SK-N-SH (cell line): ENCODE measurements at regions not wholly inside any gene's neighbourhood (a gene's known extent, or its start where the extent isn't known, plus 50 kb on each side); places are given as distances from the start of the nearest gene placed in this dataset.

Experiments used
- CTCF ChIA-PET: fragments of 300-600, 350-600 bp; formaldehyde crosslinking; extraction: SDS; loops from one replicate; lab custom pipeline; 2021; lab: Yijun Ruan, JAX
- POLR2A ChIA-PET: fragments of 350-600 bp; sonication (Branson Sonifier 250); formaldehyde crosslinking; extraction: SDS; loops from one replicate; lab custom pipeline; 2020; ENCODE audit warnings: antibody characterized with exemption, inconsistent platforms; lab: Yijun Ruan, JAX
- DNase-seq: peaks from one replicate; pipeline ENCODE4 v3.0.0; 2012
- H2AFZ ChIP-seq: fragments of 200-600 bp; sonication (generic); 2 replicates; pipeline ENCODE4 v1.8.1; 2016; ENCODE audit warnings: antibody characterized with exemption, mild to moderate bottlenecking, low read depth
- H3F3A ChIP-seq: fragments of 200-600 bp; sonication (generic); replicated peaks from 2 replicates; pipeline ENCODE3; 2016; ENCODE audit warnings: antibody characterized with exemption, mild to moderate bottlenecking; ENCODE audit not compliant: insufficient read depth
- H3K27ac ChIP-seq, 2 experiments: fragments of 200-500 bp in 1 of 2; fragments of 200-600 bp in 1 of 2; sonication (Bioruptor generic) in 1 of 2; sonication (generic), shearing (Covaris generic) in 1 of 2; 2 replicates each; pipeline versions ENCODE4 v1.5.1 to v1.6.1; 2014 to 2016; ENCODE audit warnings: low read depth in 2 of 2, inconsistent platforms in 1 of 2, low read length in 1 of 2, mild to moderate bottlenecking in 1 of 2, mixed read lengths in 1 of 2
- H3K27me3 ChIP-seq: fragments of 200-600 bp; sonication (generic), shearing (Covaris generic); 2 replicates; pipeline ENCODE4 v1.6.1; 2016; ENCODE audit warnings: mixed run types; ENCODE audit not compliant: insufficient read depth
- H3K36me3 ChIP-seq, 2 experiments: fragments of 200-500 bp in 1 of 2; fragments of 200-600 bp in 1 of 2; sonication (Bioruptor generic) in 1 of 2; sonication (generic) in 1 of 2; replicated peaks in 1 of 2; 2 replicates each; pipeline versions ENCODE3 to v1.5.1; 2014 to 2016; ENCODE audit warnings: low read length in 1 of 2, mild to moderate bottlenecking in 1 of 2; ENCODE audit not compliant: insufficient read depth in 2 of 2, control insufficient read depth in 1 of 2
- H3K4me1 ChIP-seq, 2 experiments: fragments of 200-500 bp in 1 of 2; fragments of 200-600 bp in 1 of 2; sonication (Bioruptor generic) in 1 of 2; sonication (generic), shearing (Covaris generic) in 1 of 2; 2 replicates each; pipeline versions ENCODE4 v1.5.1 to v1.6.1; 2014 to 2016; ENCODE audit warnings: low read depth in 1 of 2, low read length in 1 of 2, mixed run types in 1 of 2; ENCODE audit not compliant: insufficient read depth in 2 of 2, control insufficient read depth in 1 of 2
- H3K4me2 ChIP-seq: fragments of 200-600 bp; sonication (generic), shearing (Covaris generic); 2 replicates; pipeline ENCODE4 v1.6.1; 2017; ENCODE audit warnings: mixed run types
- H3K4me3 ChIP-seq, 2 experiments: fragments of 200-500 bp in 1 of 2; fragments of 200-600 bp in 1 of 2; sonication (Bioruptor generic) in 1 of 2; sonication (generic), shearing (Covaris generic) in 1 of 2; 2 replicates each; pipeline versions ENCODE4 v1.5.1 to v1.8.1; 2014 to 2016; ENCODE audit warnings: low read depth in 2 of 2, inconsistent platforms in 1 of 2, low read length in 1 of 2, mild to moderate bottlenecking in 1 of 2, mixed read lengths in 1 of 2, moderate library complexity in 1 of 2
- H3K79me2 ChIP-seq: fragments of 200-600 bp; sonication (generic); 2 replicates; pipeline ENCODE4 v1.8.1; 2017; ENCODE audit warnings: mild to moderate bottlenecking; ENCODE audit not compliant: insufficient read depth
- H3K9ac ChIP-seq: fragments of 200-600 bp; sonication (generic); 2 replicates; pipeline ENCODE4 v1.6.1; 2017; ENCODE audit warnings: mixed run types
- H3K9me2 ChIP-seq: fragments of 200-600 bp; sonication (generic); 2 replicates; pipeline ENCODE4 v1.6.1; 2017; ENCODE audit warnings: mixed run types
- H3K9me3 ChIP-seq: fragments of 200-600 bp; sonication (generic); 2 replicates; pipeline ENCODE4 v1.6.1; 2017; ENCODE audit warnings: mixed run types, mild to moderate bottlenecking, moderate library complexity
- H4K20me1 ChIP-seq: fragments of 200-600 bp; sonication (generic); 2 replicates; pipeline ENCODE4 v1.6.1; 2017; ENCODE audit warnings: mild to moderate bottlenecking, mixed run types; ENCODE audit not compliant: insufficient read depth
- CHD2 ChIP-seq: fragments of 150-350 bp; IDR thresholded peaks from 2 replicates; pipeline ENCODE4 v1.6.1; 2018; ENCODE audit warnings: low read length; ENCODE audit not compliant: partially characterized antibody
- ELF1 ChIP-seq: IDR thresholded peaks from 2 replicates; pipeline ENCODE4 v1.4.0; 2012
- EP300 ChIP-seq, 2 experiments: IDR thresholded peaks; 2 replicates each; pipeline versions ENCODE4 v1.4.0 to v1.6.1; 2012; ENCODE audit warnings: borderline replicate concordance in 1 of 2, low read depth in 1 of 2, low read length in 1 of 2
- FOSL2 ChIP-seq: IDR thresholded peaks from 2 replicates; pipeline ENCODE4 v1.4.0; 2012; ENCODE audit warnings: low read depth, mild to moderate bottlenecking, moderate library complexity, borderline replicate concordance
- FOXM1 ChIP-seq: IDR thresholded peaks from 2 replicates; pipeline ENCODE4 v1.4.0; 2012; ENCODE audit warnings: low read depth, mild to moderate bottlenecking
- GABPA ChIP-seq: IDR thresholded peaks from 2 replicates; pipeline ENCODE4 v1.4.0; 2012; ENCODE audit warnings: low read depth, mild to moderate bottlenecking
- JUND ChIP-seq: IDR thresholded peaks from 2 replicates; pipeline ENCODE4 v1.4.0; 2012
- MAX ChIP-seq: IDR thresholded peaks from 2 replicates; pipeline ENCODE4 v1.4.0; 2012; ENCODE audit warnings: low read depth
- MEF2A ChIP-seq: IDR thresholded peaks from 2 replicates; pipeline ENCODE4 v1.4.0; 2012; ENCODE audit warnings: low read depth, borderline replicate concordance
- MXI1 ChIP-seq: IDR thresholded peaks from 2 replicates; pipeline ENCODE4 v1.6.1; 2012; ENCODE audit warnings: mild to moderate bottlenecking, low read depth, low read length, improper control_type of control experiment
- NFIC ChIP-seq: IDR thresholded peaks from 2 replicates; pipeline ENCODE4 v1.4.0; 2012; ENCODE audit warnings: borderline replicate concordance
- POLR2AphosphoS5 ChIP-seq: IDR thresholded peaks from 2 replicates; pipeline ENCODE4 v1.6.1; 2012; ENCODE audit warnings: low read depth, low read length
- REST ChIP-seq: IDR thresholded peaks from 2 replicates; pipeline ENCODE4 v1.6.1; 2012; ENCODE audit warnings: mild to moderate bottlenecking, low read depth, low read length, moderate library complexity
- RFX5 ChIP-seq: IDR thresholded peaks from 2 replicates; pipeline ENCODE4 v1.6.1; 2012; ENCODE audit warnings: mild to moderate bottlenecking, improper control_type of control experiment, low read length
- RXRA ChIP-seq: IDR thresholded peaks from 2 replicates; pipeline ENCODE4 v1.4.0; 2012; ENCODE audit warnings: low read depth, mild to moderate bottlenecking, borderline replicate concordance
- TAF1 ChIP-seq: IDR thresholded peaks from 2 replicates; pipeline ENCODE4 v1.6.1; 2012; ENCODE audit warnings: low read depth, mild to moderate bottlenecking, low read length, moderate library complexity, borderline replicate concordance
- TCF12 ChIP-seq: IDR thresholded peaks from 2 replicates; pipeline ENCODE4 v1.4.0; 2012
- TEAD4 ChIP-seq: IDR thresholded peaks from 2 replicates; pipeline ENCODE4 v1.4.0; 2012; ENCODE audit warnings: mild to moderate bottlenecking, borderline replicate concordance; ENCODE audit not compliant: insufficient read depth
- USF2 ChIP-seq: fragments of 150-350 bp; IDR thresholded peaks from 2 replicates; pipeline ENCODE4 v1.6.1; 2017; ENCODE audit warnings: antibody characterized with exemption, low read length, low read depth, borderline replicate concordance
- YY1 ChIP-seq: IDR thresholded peaks from 2 replicates; pipeline ENCODE4 v1.4.0; 2012; ENCODE audit warnings: low read depth, mild to moderate bottlenecking
- WGBS: methylation state at CpG from one replicate; pipeline ENCODE4 v1.1.6; 2017; ENCODE audit warnings: low lambda C conversion rate; 5-methylcytosine and 5-hydroxymethylcytosine counted together

- no peak overlapping the region for H3K9ac ChIP-seq
- CTCF ChIA-PET = no interaction called here
- no peaks in the 10 kb centered on the region; the same call in 1 of the 2 replicates for H3K27me3 ChIP-seq
- no peak overlapping the region for H2AFZ ChIP-seq
- no peak overlapping the region for H3K4me2 ChIP-seq
- H3F3A ChIP-seq = no peaks in the 10 kb centered on the region
- 46% methylated on average over 2 of the region's 2 CpGs for WGBS
- no peak overlapping the region for H3K27ac ChIP-seq
- H3K4me1 ChIP-seq = no peaks in the 10 kb centered on the region
- TF ChIP-seq FOXM1 = no peak
- TF ChIP-seq MAX = no peak
- TF ChIP-seq RFX5 = no peak
- TF ChIP-seq REST = no peak
- TF ChIP-seq CHD2 = no peak
- TF ChIP-seq NFIC = no peak
- TF ChIP-seq EP300 (IDR thresholded peaks at IDR 0.05; ENCODE audit: borderline replicate concordance in 1 of 2, low read depth in 1 of 2, low read length in 1 of 2) = no peak
- TF ChIP-seq TEAD4 = no peak
- TF ChIP-seq MXI1 = no peak
- no peak for TF ChIP-seq FOSL2
- TF ChIP-seq JUND = no peak
- TF ChIP-seq GABPA = no peak
- TF ChIP-seq USF2 = no peak
- TF ChIP-seq MEF2A = no peak
- no peak for TF ChIP-seq POLR2AphosphoS5
- no peak for TF ChIP-seq ELF1
- TF ChIP-seq TAF1 = no peak
- no peak for TF ChIP-seq RXRA
- TF ChIP-seq TCF12 = no peak
- no peak for TF ChIP-seq YY1
- no peaks in the 10 kb centered on the region for H4K20me1 ChIP-seq
- DNase-seq = no peak
- H3K4me3 ChIP-seq = no peak overlapping the region
- no peaks in the 10 kb centered on the region for H3K36me3 ChIP-seq
- H3K9me2 ChIP-seq = no peaks in the 10 kb centered on the region
- H3K9me3 ChIP-seq = no peaks in the 10 kb centered on the region
- no peaks in the 10 kb centered on the region for H3K79me2 ChIP-seq
- POLR2A ChIA-PET = no interaction called here
Measured at GRCh38 chr1:90358448-90358847, 358.7 kb downstream of the BARHL2 start.
